OCI-M1 (cell line): ENCODE measurements at regions not wholly inside any gene's neighbourhood (a gene's known extent, or its start where the extent isn't known, plus 50 kb on each side); places are given as distances from the start of the nearest gene placed in this dataset.
"Not testable (repeated sequence)": the region's sequence is repeated elsewhere in the genome, so short reads cannot be mapped to it uniquely, and the experiment has no call there.

Experiments used
- DNase-seq: peaks from one replicate; lab custom pipeline; 2025; lab: John Stamatoyannopoulos, UW

DNA sequence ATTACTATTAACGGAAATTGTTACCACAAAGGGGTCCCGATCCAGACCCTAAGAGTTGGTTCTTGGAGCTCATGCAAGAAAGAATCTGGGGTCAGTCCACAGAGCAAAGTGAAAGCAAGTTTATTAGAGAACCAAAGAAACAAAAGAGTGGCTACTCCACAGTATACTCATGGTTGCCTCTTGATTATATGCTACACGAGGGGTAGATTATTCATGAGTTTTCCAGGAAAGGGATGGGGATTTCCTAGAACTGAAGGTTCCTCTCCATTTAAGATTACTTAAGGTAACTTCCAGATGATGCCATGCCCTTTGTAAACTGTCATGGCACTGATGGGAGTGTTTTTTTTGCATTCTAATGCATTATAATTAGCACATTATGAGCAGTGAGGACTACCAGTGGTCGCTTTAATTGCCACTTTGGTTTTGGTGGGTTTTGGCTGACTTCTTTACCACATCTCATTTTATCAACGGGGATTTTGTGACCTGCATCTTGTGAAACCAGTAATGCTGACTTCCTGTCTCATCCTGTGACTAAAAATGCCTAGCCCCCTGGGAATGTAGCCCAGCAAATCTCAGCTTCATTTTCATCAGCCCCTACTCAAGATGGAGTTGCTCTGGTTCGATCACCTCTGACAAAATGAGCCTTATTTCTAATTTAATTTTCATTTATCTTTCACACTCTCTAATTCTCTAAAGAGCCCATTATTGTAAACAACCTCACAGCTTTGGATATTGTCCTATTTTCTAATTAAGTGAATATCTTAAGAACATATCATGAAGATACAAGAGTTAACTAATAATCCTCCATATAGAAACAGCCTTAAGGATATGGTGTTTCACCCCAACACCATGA lies 336.3 kb downstream of the RASEF start:
- DNase-seq, result peak; percentile 58

DNA sequence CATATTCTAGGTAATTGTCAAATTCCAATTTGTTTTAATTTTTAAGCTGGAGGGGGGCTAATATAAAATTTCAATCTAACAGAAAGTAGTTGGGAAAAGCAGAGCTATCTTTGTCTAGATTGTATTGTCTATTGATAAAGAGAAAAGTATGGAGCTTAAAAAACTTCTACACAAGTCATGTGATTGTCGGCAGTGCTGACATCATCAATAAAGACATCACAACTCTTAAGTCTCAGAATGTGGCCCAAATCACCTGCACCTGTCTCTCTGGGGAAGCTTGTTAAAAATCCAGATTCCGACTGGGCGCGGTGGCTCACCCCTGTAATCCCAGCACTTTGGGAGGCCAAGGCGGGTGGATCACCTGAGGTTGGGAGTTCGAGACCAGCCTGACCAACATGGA lies 333.8 kb downstream of the RASEF start:
- no peak for DNase-seq

DNA sequence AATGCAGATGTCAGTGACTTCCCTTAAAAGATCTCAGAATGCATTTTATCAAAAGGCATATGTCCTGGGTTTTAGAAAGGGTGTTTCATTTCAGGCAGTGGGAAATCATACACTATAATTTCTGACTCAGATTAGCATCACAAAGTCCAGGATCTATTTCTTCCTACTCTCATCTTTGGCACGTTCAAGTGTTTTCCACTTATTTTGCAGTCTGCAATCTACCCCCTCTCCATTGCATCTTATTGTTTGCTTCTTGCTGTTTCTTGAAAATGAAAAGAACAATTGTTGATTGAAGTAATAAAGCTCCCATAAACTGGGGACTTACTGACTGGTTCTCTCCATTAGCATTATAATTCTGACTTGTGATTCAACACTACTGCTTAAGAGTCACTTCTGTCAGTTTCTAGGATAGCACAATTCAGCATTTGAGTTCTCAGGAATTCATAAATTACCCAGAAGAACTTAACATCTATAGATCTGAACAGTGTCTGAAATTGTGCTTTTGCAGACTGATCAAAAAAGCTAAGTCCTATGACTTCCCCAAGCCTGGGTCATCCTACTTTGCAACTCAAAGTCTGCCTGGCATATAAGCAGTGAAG lies 332.9 kb downstream of the RASEF start:
- no peak for DNase-seq

DNA sequence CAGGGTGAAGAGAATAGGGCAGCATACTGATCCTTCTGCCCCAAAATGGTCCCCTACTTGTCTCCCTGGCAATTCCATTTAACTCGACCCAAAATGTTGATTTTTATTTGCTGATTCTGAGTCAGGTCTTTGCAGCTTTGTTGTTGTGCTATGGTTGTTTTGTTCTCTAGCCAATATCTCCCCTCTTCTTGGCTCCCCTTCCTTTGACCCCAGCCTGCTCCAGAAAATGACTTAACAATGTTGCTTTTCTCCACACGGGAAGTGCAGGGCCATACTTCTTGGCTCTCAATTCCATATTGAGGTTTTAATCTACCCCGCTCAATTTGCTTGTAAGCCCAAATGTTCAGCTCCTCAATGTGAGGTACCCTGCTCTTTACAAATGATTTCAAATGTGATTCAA lies 330.0 kb downstream of the RASEF start:
- DNase-seq, result no peak

DNA sequence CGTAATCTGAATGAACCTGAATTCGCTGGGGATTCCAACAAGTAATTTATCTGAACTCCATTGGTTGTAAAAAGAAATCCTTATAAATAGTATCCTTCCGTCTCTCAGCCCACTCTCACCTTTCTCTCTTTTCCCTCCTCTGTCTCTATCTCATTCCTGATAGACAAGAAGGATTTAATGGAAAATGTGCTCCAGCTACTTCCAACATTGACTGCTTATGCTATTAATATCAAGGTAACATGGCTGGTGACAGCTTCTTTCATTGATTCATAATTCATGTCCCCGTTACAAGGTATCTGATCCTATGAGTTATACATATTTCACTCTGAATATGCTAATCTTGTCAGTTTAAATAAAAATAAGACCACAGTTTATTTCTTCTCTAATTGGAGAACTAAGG lies 326.8 kb downstream of the RASEF start:
- DNase-seq, result no peak

DNA sequence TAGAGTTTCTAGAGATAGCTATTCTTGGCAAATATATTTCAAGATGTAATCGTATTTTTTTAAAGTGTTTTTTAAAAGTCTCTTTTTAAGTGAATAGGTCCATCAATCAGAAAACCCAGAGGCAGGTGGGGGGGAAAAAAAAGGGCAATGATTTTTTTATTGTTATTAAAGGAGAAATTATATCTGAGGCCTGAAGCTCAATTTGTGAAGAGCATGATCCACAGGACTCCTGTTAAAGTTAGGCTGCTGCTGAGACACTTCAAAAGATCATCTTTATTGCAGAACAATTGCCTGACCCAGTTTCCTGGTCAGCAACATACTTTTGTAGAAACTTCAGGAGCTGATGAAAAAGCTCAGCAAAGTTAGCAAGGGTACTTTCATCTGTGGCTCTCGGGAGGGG lies 326.2 kb downstream of the RASEF start:
- DNase-seq, result no peak

DNA sequence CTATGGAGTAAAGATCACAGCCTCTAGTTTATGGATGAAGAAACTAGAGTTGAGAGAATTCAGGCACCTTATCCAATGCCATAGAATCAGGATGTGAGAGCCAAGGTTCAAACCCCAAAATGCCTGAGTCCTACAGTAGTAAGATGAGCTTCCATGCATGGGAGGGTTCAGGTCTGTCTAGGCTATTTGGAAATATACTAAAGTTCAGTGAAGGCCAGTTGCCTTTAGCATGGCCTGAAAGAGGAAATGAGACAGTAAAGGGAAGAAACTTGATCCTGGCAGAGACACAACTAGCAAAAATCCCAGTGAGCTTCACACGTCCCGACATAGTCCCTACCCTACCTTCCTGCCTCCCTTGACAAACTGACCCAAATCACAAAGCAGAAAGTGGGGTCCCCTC lies 317.0 kb downstream of the RASEF start:
- no peak for DNase-seq

DNA sequence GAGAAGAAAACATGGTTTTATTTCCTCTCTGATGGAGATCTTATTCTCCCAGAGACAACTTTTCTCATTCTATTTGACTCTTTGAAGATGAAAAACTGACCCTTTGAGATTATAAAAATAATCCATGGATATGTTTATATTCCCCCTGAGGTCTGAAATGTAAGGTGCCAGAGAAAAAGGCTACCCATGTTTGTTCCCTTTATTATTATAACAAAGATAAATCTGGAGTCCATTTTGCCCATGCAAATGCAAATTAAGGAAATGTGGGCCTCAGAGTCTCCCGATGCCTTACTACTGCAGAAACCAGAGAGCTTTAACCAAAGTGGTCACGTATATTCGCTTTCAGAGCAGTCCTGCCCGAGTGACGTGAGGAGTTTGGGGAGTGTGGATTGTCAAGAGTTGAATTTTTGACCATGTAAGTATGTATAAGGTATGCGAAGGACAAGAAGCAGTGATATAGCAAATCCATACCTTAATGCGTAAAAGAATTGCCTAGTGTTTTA lies 312.5 kb downstream of the RASEF start:
- no peak for DNase-seq

DNA sequence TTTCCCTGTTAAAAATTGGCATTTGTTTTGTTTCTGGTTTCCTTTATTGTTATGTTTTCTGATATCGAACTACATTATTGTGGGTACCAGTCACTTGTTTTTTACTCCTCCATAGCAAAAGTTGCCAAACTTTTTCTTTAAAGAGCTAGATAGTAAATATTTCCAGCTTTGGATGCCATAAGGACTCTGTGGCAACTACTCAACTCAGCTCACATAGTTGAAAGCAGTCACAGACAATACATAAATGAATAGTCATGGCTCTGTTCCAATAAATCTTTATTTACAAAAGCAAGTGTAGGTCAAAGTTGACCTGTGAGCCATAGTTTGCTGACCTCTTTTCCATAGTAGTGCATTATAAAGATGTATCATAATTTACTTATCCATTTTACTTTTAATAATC lies 305.0 kb downstream of the RASEF start:
- no peak for DNase-seq

DNA sequence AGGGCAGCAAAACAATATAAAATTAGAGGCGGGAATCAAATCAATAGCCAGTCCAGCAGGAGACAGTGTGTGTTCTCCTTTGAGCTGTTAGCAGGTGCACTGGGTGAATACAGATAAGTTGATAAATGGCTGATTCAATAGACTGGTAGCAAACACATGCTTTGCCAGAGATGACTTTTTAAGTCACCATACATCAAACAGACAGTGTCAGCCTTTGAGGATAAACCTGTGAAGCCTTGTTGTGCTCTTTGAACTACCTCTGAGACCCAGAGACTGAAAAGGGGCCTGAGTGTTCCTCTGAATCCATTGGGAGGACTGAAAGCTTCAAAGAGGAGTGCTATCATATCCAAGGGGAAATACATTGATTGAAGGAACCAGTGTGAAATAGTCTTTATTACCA lies 301.9 kb downstream of the RASEF start:
- no peak for DNase-seq

DNA sequence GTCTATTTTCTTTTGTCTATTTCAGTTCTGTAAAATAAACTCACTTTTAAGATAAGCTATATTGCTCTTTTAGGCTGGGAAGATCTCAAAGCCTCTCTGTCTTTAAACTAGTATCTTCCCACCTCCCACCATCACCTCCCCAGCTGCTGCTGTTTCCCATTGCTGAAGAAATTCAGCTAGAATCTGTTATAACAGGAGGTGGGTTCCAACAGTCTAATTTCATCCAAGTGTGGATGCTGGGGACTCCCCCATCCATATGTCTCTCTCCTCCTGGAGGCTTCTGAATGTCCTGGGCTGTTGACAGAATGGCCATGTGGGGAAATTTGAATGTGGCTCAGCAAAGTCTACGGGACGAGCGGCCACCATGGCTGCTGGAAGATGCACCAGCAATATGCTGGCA lies 301.0 kb downstream of the RASEF start:
- DNase-seq, result no peak

DNA sequence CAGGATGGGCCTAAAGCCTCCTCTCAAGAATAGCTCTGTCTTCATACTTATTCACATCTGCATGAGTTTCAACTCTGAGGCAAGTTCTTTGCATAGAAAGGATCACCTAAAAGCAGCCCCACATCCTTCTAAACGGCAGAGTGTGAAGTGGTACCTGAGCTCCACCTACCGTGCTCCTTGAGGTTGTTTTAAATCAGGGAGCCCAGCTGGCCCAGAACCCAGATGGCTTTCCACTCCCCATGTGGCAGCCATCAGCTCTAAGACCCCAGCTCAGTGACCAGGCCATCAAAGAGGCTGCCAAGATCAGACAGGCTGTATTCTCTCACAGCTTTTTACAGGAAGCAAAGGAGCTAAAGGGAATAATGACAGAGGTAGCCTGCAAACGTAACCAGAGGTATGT lies 299.3 kb downstream of the RASEF start:
- DNase-seq, result peak; percentile 7

DNA sequence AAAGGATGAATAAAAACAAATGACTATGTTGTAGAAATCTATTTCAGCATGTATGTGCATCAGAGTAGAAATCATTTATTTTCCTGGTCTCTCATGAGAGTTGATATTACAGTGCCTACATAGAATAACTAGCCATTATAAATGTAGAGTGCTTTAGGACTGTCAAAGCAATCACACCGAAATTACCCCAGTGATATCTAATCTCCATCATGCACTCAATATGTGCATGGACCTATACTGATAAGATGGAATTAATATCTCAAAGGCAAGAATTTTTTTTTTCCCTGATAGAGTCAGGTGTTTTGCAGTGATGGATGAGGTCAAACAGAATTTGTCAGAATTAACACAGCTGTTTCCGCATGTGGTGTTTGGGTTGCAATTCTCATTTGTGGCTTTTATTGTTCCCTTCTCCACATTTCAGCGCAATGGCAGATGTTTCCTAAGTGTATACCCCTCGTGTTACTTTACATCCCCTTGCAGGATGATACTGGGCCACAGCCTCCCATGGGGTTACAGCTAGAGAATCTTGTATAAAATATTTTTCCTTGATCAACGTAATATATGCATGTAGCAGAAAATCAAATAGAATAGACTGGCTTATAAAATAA lies 298.8 kb downstream of the RASEF start:
- DNase-seq, result no peak

DNA sequence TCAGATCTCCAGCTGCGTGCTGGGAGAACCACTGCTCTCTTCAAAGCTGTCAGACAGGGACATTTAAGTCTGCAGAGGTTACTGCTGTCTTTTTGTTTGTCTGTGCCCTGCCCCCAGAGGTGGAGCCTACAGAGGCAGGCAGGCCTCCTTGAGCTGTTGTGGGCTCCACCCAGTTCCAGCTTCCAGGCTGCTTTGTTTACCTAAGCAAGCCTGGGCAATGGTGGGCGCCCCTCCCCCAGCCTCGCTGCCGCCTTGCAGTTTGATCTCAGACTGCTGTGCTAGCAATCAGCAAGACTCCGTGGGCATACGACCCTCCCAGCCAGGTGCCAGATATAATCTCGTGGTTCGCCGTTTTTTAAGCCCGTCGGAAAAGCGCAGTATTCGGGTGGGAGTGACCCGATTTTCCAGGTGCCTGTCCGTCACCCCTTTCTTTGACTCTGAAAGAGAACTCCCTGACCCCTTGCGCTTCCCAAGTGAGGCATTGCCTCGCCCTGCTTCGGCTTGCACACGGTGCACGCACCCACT lies 288.2 kb downstream of the RASEF start:
- DNase-seq, result not testable (repeated sequence)

DNA sequence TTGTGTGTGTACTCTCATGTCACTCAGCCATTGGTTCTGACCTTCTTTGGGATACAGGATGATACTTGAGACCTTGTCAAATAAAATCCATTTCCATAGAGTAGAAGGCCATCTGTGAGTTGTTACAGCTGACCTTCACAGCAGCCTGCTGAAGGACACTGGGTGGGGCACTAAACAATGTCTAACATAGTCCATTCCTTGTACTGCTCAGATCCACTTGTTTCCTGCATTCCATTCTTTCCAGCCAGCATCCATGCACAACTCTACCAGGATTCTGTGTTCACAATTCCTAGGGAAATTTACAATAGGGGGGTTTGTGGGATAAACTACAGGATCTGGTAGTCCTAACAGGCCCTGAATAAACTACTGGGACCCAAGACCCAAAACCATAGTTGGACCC lies 286.4 kb downstream of the RASEF start:
- DNase-seq, result no peak

DNA sequence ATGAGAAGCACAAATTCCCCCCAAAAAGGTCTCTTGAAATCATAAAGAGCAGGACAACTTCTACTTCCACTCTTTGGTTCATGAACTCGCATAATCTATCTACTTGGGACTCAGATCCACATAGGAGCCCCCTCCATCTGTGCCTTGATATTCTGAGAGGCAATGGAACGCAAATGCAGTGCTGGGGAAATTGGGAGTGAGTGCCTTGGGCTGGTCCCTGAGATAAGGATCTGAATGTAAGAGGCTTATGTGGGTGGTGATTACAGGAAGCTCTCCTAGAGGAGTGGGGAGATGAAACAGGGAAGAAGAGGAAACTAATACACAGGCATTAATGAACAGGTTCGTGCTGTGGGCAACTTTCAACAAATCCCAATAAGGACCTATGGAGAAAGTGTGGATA lies 285.6 kb downstream of the RASEF start:
- DNase-seq, result no peak

DNA sequence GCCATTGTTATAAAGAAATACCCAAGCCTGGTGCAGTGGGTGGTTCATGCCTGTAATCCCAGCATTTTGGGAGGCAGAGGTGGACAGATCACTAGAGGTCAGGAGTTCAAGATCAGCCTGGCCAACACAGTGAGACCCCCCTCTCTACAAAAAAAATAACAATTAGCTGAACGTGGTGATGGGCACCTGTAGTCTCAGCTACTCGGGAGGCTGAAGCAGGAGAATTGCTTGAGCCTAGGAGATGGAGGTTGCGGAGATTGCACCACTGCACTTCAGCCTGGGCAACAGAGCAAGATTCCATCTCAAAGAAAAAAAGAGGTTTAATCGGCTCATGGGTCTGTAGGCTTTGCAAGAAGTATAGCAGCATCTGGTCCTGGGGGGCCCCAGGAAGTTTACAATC lies 284.0 kb downstream of the RASEF start:
- DNase-seq, result not testable (repeated sequence)

DNA sequence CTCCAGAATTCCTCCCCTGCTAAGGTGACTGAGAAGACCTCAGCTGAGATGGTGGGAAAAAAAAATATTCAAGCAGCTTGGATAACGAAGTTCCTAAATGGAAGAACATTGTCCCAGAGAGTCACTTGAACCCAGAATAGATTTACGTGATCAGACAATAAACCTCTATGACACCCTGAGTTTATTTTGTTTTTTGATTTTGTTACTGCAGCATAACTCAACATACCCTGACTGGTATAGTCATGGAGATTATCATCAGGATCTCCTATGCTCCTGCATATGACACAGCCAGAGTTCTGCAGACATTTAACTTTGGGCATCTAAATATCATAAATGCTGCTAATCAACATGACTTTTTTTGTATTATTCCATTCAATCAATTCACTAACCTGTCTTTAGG lies 282.9 kb downstream of the RASEF start:
- no peak for DNase-seq

DNA sequence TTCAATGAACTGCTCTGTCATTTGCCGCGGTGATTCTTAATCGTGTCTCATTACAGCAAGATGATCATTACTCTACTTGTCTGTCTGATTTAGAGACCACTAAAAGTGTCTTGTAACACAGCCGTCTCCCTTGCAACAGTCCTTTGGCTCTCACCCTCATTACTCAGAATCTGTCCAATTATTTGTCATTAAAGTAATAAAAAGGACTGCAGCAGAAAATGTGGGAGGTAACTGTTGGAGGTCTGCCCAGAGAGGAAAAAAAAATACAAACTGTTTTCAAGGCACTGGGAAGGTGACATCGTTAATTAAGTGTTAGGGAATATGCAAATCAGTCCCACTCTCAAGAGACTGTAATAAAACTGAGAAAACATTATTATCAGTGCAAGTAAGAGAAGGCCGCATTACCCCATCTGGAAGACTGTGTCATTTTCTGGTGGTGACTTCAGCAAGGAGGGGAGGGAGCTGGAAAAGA lies 281.0 kb downstream of the RASEF start:
- no peak for DNase-seq

DNA sequence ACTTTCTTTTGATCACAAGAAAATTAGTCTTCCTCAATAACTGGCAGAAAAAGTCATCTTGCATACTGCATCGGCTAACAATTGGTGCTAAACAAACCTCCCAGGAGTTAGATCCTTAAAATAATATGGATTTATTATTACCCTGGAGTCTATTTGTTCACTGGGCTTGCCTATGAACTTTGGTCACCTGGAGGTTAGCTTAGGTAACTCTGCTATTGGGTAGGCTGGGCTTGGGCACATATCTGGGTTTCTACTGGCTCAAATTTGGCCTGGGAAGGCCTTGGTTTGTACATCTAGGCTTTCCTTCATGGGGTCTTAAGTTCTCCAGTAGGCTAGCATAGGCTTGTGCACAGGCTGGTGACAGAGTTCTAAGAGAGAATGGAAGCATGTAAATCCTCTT lies 279.9 kb downstream of the RASEF start:
- DNase-seq, result no peak

DNA sequence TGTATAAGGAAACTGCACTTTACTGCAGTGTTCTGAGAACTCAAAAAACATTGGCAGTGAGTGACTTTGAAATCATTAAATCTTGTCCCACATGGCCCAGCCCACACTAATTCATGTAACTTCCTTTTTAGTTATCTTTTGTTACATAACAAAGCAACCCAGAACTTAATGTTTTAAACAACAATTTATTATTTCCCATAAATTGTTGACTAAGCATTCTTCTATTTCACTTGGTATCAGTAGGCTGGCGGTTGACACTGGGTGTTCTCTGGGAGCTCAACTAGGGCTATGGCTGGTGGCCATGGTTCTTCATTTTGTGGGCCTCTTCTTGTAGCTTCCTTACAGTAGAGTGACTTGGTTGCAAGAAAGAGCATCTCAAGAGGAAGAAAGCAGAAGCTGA lies 278.4 kb downstream of the RASEF start:
- peak; percentile 61 for DNase-seq

DNA sequence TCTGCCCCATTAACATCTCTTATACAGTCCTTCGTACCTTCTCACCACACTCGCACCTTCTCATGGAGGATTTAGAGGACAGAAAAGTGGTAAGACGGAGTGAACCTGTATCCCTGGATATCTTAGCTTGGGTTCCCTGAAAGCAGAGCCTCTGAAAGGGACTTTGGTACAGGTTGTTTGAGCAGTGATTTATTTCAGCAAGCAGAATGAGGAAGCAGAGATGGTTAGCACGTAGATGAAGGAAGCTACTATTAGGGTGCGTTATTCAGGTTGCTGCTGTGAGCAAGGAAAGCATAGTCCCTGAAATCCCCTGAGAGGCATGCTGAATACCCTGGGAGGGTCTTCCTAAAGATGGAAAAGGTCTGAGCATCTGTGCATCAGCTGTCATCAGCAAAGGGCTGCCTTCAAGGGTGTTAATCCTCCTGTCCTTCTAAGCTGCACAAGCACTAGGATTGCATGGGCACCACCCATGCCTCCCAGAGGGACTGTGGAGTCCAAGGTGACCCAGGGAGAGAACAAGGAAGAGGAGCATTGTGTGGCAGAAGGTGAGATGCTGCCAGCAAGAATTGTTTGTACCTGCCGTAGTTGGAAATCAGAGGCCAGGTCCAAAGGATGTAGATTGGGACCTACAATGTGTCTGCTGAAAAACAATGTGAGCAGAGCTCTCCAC lies 273.7 kb downstream of the RASEF start:
- DNase-seq, result no peak
